ENCODE measurements at regions not wholly inside any gene's neighbourhood (a gene's known extent, or its start where the extent isn't known, plus 50 kb on each side); places are given as distances from the start of the nearest gene placed in this dataset.

GRCh38 chr1:95534985-95535384 lies 301.0 kb downstream of the RWDD3 start:
- ChIA-PET CTCF (ENCODE audit: low intra/inter-chr PET ratio) (no interaction called here), POLR2A (no interaction called here)
- no peaks in the 10 kb centered on the region for H3K9me3 ChIP-seq (replicated peaks; ENCODE audit: control insufficient read depth, insufficient read depth, low read depth, low read length)
- in situ Hi-C loops (cut with MboI) = no loop called here
- FAIRE-seq (no peak), DNase-seq (ENCODE audit: extremely low read depth in 1 of 4, low spot score in 3 of 4) (no peak), ATAC-seq (no peak)
- no peak overlapping the region for H2AFZ ChIP-seq (ENCODE audit: low read depth, low read length)
- intact Hi-C loops (cut with micrococcal nuclease) = no loop called here
- 0% methylated on average over 5 of the region's 5 CpGs for WGBS (ENCODE audit: insufficient coverage, low coverage, missing lambda C conversion rate)
- H3K4me1 ChIP-seq (replicated peaks in 1 of 2; ENCODE audit: control insufficient read depth in 2 of 2, insufficient read depth in 2 of 2, low read length in 2 of 2) = no peaks in the 10 kb centered on the region
- no peak overlapping the region for H3K27ac ChIP-seq (ENCODE audit: extremely low read depth, low read depth, low read length)
- no peaks in the 10 kb centered on the region for H3K27me3 ChIP-seq (ENCODE audit: control insufficient read depth in 2 of 2, insufficient read depth in 2 of 2, low read length in 2 of 2)
- H3K79me2 ChIP-seq (ENCODE audit: control insufficient read depth, insufficient read depth, low read length) = no peaks in the 10 kb centered on the region
- no peaks in the 10 kb centered on the region for H3K9me1 ChIP-seq (ENCODE audit: control insufficient read depth, insufficient read depth, low read length)
- H3K4me2 ChIP-seq (ENCODE audit: insufficient read depth, low read length) = no peak overlapping the region
- no peak overlapping the region for H3K4me3 ChIP-seq
- H3K36me3 ChIP-seq (ENCODE audit: control insufficient read depth, insufficient read depth, low read length) = no peaks in the 10 kb centered on the region
- no peak overlapping the region for H3K9ac ChIP-seq (ENCODE audit: insufficient read depth in 1 of 2, low read depth in 2 of 2, low read length in 2 of 2)
- H4K20me1 ChIP-seq (replicated peaks; ENCODE audit: control insufficient read depth, insufficient read depth, low read length) = no peaks in the 10 kb centered on the region
- no TSS peak for BruUV-seq (replicated peaks)
- no peak for TF ChIP-seq MTA2 (IDR thresholded peaks at IDR 0.05; ENCODE audit: low read depth)
- TF ChIP-seq CREB3L1 (IDR thresholded peaks at IDR 0.05; ENCODE audit: borderline replicate concordance, low read depth) = no peak
- TF ChIP-seq MGA (IDR thresholded peaks at IDR 0.05) = no peak
- TF ChIP-seq ZNF76 (CRISPR knock-in tag; IDR thresholded peaks at IDR 0.05; ENCODE audit: borderline replicate concordance) = no peak
- TF ChIP-seq TEAD2 (tag; IDR thresholded peaks at IDR 0.05) = no peak
- TF ChIP-seq CREBBP (IDR thresholded peaks at IDR 0.05; ENCODE audit: low read depth, low read length) = no peak
- no peak for TF ChIP-seq DNMT1 (IDR thresholded peaks at IDR 0.05)
- TF ChIP-seq, protein P1, sequence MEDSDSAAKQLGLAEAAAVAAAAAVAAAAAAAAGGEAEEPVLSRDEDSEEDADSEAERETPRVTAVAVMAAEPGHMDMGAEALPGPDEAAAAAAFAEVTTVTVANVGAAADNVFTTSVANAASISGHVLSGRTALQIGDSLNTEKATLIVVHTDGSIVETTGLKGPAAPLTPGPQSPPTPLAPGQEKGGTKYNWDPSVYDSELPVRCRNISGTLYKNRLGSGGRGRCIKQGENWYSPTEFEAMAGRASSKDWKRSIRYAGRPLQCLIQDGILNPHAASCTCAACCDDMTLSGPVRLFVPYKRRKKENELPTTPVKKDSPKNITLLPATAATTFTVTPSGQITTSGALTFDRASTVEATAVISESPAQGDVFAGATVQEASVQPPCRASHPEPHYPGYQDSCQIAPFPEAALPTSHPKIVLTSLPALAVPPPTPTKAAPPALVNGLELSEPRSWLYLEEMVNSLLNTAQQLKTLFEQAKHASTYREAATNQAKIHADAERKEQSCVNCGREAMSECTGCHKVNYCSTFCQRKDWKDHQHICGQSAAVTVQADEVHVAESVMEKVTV (CRISPR knock-in tag; IDR thresholded peaks at IDR 0.05) = no peak
- no peak for TF ChIP-seq ATF1 (CRISPR knock-in tag; IDR thresholded peaks at IDR 0.05)
- TF ChIP-seq ATF1 (tag; IDR thresholded peaks at IDR 0.05) = no peak
